Endothelial cell of umbilical vein (primary cell): ENCODE measurements at regions not wholly inside any gene's neighbourhood (a gene's known extent, or its start where the extent isn't known, plus 50 kb on each side); places are given as distances from the start of the nearest gene placed in this dataset.

Experiments used
- BruUV-seq: library from RNA; stranded (reverse); fragments of 400-500 nt; replicated peaks from 2 replicates; lab custom pipeline; 2021; lab: Mats Ljungman, UMichigan
- CTCF ChIA-PET: fragments of 300-600, 350-600 bp; sonication (Branson Sonifier 250); formaldehyde crosslinking; loops from one replicate; lab custom pipeline; 2021; ENCODE audit warnings: antibody characterized with exemption, inconsistent platforms; lab: Charles Lee
- POLR2A ChIA-PET: fragments of 300-600, 350-600 bp; sonication (Branson Sonifier 250); formaldehyde crosslinking; loops from one replicate; lab custom pipeline; 2021; ENCODE audit warnings: antibody characterized with exemption, inconsistent platforms; lab: Charles Lee
- DNase-seq: peaks from one replicate; pipeline ENCODE4 v3.0.0-alpha.2; 2011; ENCODE audit warnings: low read depth, low spot score
- FAIRE-seq: peaks from 2 replicates; lab custom pipeline; 2011; peaks lifted over from hg19 to GRCh38; lab: Jason Lieb, UNC
- H2AFZ ChIP-seq: 2 replicates; pipeline ENCODE4 v1.6.0; 2012; ENCODE audit warnings: low read depth, low read length, control low read depth, inconsistent platforms
- H3K27ac ChIP-seq: 2 replicates; pipeline ENCODE4 v1.5.1; 2011; ENCODE audit warnings: low read depth, mild to moderate bottlenecking, control low read depth, low read length, moderate library complexity; ENCODE audit not compliant: insufficient read depth
- H3K27me3 ChIP-seq, 2 experiments: 2 replicates each; pipeline versions ENCODE4 v1.6.0 to v1.6.1; 2011; ENCODE audit warnings: low read length in 2 of 2, mixed read lengths in 1 of 2; ENCODE audit not compliant: control insufficient read depth in 2 of 2, insufficient read depth in 2 of 2
- H3K36me3 ChIP-seq, 2 experiments: 2 replicates in 1 of 2; 3 replicates in 1 of 2; pipeline ENCODE4 v1.5.1; 2011; ENCODE audit warnings: low read length in 2 of 2, mild to moderate bottlenecking in 1 of 2, moderate library complexity in 1 of 2; ENCODE audit not compliant: control insufficient read depth in 2 of 2, insufficient read depth in 2 of 2; ENCODE audit errors: extremely low read depth in 1 of 2
- H3K4me1 ChIP-seq: 3 replicates; pipeline ENCODE4 v1.5.1; 2011; ENCODE audit warnings: mild to moderate bottlenecking, low read length; ENCODE audit not compliant: control insufficient read depth, insufficient read depth; ENCODE audit errors: extremely low read depth
- H3K4me2 ChIP-seq: 2 replicates; pipeline ENCODE4 v1.6.1; 2011; ENCODE audit warnings: low read length, control low read depth, mixed read lengths; ENCODE audit not compliant: insufficient read depth
- H3K4me3 ChIP-seq, 3 experiments: fragments of 200-600 bp in 1 of 3; sonication (generic), shearing (Covaris generic) in 1 of 3; replicated peaks in 1 of 3; 2 replicates each; pipeline ENCODE4 v1.5.1; 2011 to 2016; ENCODE audit warnings: control low read depth in 3 of 3, low read length in 3 of 3, mild to moderate bottlenecking in 2 of 3, inconsistent platforms in 1 of 3, low read depth in 1 of 3, moderate library complexity in 1 of 3; ENCODE audit not compliant: insufficient read depth in 1 of 3
- H3K79me2 ChIP-seq: 2 replicates; pipeline ENCODE4 v1.6.0; 2012; ENCODE audit warnings: low read length, inconsistent platforms; ENCODE audit not compliant: control insufficient read depth, insufficient read depth
- H3K9ac ChIP-seq: replicated peaks from 2 replicates; pipeline ENCODE3; 2011; ENCODE audit warnings: low read length, control low read depth; ENCODE audit not compliant: insufficient read depth; ENCODE audit errors: extremely low read depth
- H3K9me1 ChIP-seq: replicated peaks from 3 replicates; pipeline ENCODE4 v1.6.0; 2011; ENCODE audit warnings: mild to moderate bottlenecking, low read length; ENCODE audit not compliant: control insufficient read depth, insufficient read depth; ENCODE audit errors: extremely low read depth
- H3K9me3 ChIP-seq: replicated peaks from 2 replicates; pipeline ENCODE4 v1.5.1; 2012; ENCODE audit warnings: low read length, inconsistent platforms; ENCODE audit not compliant: control insufficient read depth, insufficient read depth
- H4K20me1 ChIP-seq: replicated peaks from 2 replicates; pipeline ENCODE3; 2011; ENCODE audit warnings: mild to moderate bottlenecking, low read length; ENCODE audit not compliant: control insufficient read depth, insufficient read depth; ENCODE audit errors: extremely low read depth
- CTCF ChIP-seq, 2 donors: IDR thresholded peaks; 1 replicate in 1 of 2; 2 replicates in 1 of 2; pipeline ENCODE4 v1.5.1; 2011; ENCODE audit warnings: low read length in 2 of 2, mild to moderate bottlenecking in 2 of 2, moderate library complexity in 2 of 2, control low read depth in 1 of 2, inconsistent platforms in 1 of 2, low read depth in 1 of 2; ENCODE audit not compliant: insufficient read depth in 1 of 2; ENCODE audit errors: extremely low read depth in 1 of 2
- EZH2 ChIP-seq: IDR thresholded peaks from 2 replicates; pipeline ENCODE4 v1.6.1; 2012; ENCODE audit warnings: borderline replicate concordance, low read depth, mild to moderate bottlenecking, moderate library complexity, low read length, inconsistent platforms; ENCODE audit not compliant: severe bottlenecking
- FOS ChIP-seq: IDR thresholded peaks from 2 replicates; pipeline ENCODE4 v1.6.1; 2011; ENCODE audit warnings: mild to moderate bottlenecking, low read length, moderate library complexity, borderline replicate concordance; ENCODE audit not compliant: insufficient read depth
- GATA2 ChIP-seq: IDR thresholded peaks from 2 replicates; pipeline ENCODE4 v1.7.0; 2011; ENCODE audit warnings: low read depth, mild to moderate bottlenecking, moderate library complexity, mixed read lengths, low read length; ENCODE audit not compliant: insufficient read length, insufficient read depth
- JUN ChIP-seq: IDR thresholded peaks from 2 replicates; pipeline ENCODE4 v1.6.1; 2011; ENCODE audit warnings: borderline replicate concordance, low read depth; ENCODE audit not compliant: insufficient read length, insufficient read depth
- MAX ChIP-seq: IDR thresholded peaks from 2 replicates; pipeline ENCODE4 v1.6.1; 2011; ENCODE audit not compliant: insufficient read depth, insufficient read length
- MYC ChIP-seq: IDR thresholded peaks from one replicate; pipeline ENCODE4 v1.6.1; 2011; ENCODE audit warnings: mild to moderate bottlenecking, low read depth, low read length
- POLR2A ChIP-seq: IDR thresholded peaks from 2 replicates; pipeline ENCODE4 v1.6.1; 2012; ENCODE audit warnings: low read depth, mild to moderate bottlenecking, control low read depth, low read length
- POLR2AphosphoS5 ChIP-seq: IDR thresholded peaks from 2 replicates; pipeline ENCODE4 v1.6.1; 2012; ENCODE audit warnings: low read depth, mild to moderate bottlenecking, control low read depth, low read length, moderate library complexity; ENCODE audit not compliant: insufficient read depth
- dilution Hi-C: fragments of 300-500 bp; cut with MboI; formaldehyde crosslinking; loops from one replicate; pipeline ENCODE4 v1.15.0; 2019; ENCODE audit warnings: low sequenced_read_pairs; ENCODE audit not compliant: extremely low pct_ligation_motif_present
- intact Hi-C: fragments of 100-400 bp; cut with micrococcal nuclease; formaldehyde crosslinking; loops from one replicate; pipeline ENCODE4 v1.10.0; 2022

GRCh38 chr6:91664327-91664959, 1077.6 kb upstream of the MAP3K7 start:
- DNase-seq (no peak), FAIRE-seq (no peak)
- H3K79me2 ChIP-seq, result no peaks in the 10 kb centered on the region
- no peaks in the 10 kb centered on the region for H3K36me3 ChIP-seq
- H4K20me1 ChIP-seq, result no peaks in the 10 kb centered on the region
- no peak overlapping the region for H3K4me2 ChIP-seq
- TF ChIP-seq POLR2A (no peak), GATA2 (no peak), CTCF (IDR thresholded peaks at IDR 0.05; ENCODE audit: extremely low read depth in 1 of 2, insufficient read depth in 1 of 2, low read depth in 1 of 2, low read length in 2 of 2) (no peak), FOS (no peak), JUN (no peak), POLR2AphosphoS5 (no peak), MYC (no peak), MAX (no peak), EZH2 (no peak)
- no peak overlapping the region for H3K27ac ChIP-seq
- POLR2A ChIA-PET, result no interaction called here
- H3K4me1 ChIP-seq, result no peaks in the 10 kb centered on the region
- no peaks in the 10 kb centered on the region for H3K27me3 ChIP-seq
- H3K9me3 ChIP-seq, result no peaks in the 10 kb centered on the region
- CTCF ChIA-PET, result no interaction called here
- no peak overlapping the region for H3K9ac ChIP-seq
- dilution Hi-C loops (no loop called here), intact Hi-C loops (no loop called here)
- H3K9me1 ChIP-seq, result no peaks in the 10 kb centered on the region
- H3K4me3 ChIP-seq, result no peak overlapping the region
- H2AFZ ChIP-seq, result no peak overlapping the region
- no TSS peak for BruUV-seq
